Heart right ventricle (tissue), 16 donors: ENCODE measurements at regions not wholly inside any gene's neighbourhood (a gene's known extent, or its start where the extent isn't known, plus 50 kb on each side); places are given as distances from the start of the nearest gene placed in this dataset.

ENCODE experiments used
- ATAC-seq, 8 donors: fragments of 200-7000 bp; cut with Tn5 transposase; one replicate each; pipeline ENCODE4 v1.9.1; 2020; ENCODE audit warnings: mild to moderate bottlenecking in 8 of 8, moderate library complexity in 8 of 8, moderate number of reproducible peaks in 1 of 8
- DNase-seq, 2 donors: peaks; one replicate each; pipeline ENCODE4 v3.0.0-alpha.2; 2020
- H3K27ac ChIP-seq, 10 donors: fragments of 200-600 bp; sonication (generic) in 2 of 10; one replicate each; pipeline versions ENCODE4 v1.5.0 to v1.8.0; 2020 to 2022; ENCODE audit warnings: mild to moderate bottlenecking in 3 of 10
- H3K27me3 ChIP-seq, 7 donors: fragments of 200-600 bp; one replicate each; pipeline ENCODE4 v1.8.0; 2021 to 2022; ENCODE audit warnings: mild to moderate bottlenecking in 2 of 7
- H3K36me3 ChIP-seq, 9 donors: fragments of 200-600 bp; sonication (generic) in 1 of 9; one replicate each; pipeline versions ENCODE4 v1.5.0 to v1.8.0; 2020 to 2022; ENCODE audit warnings: mild to moderate bottlenecking in 2 of 9
- H3K4me1 ChIP-seq, 9 donors: fragments of 200-600 bp; sonication (generic) in 1 of 9; one replicate each; pipeline versions ENCODE4 v1.5.0 to v1.8.0; 2020 to 2022; ENCODE audit warnings: mild to moderate bottlenecking in 4 of 9
- H3K4me3 ChIP-seq, 10 donors: fragments of 200-600 bp; sonication (generic) in 2 of 10; one replicate each; pipeline versions ENCODE4 v1.5.0 to v1.8.0; 2020 to 2022; ENCODE audit warnings: mild to moderate bottlenecking in 7 of 10, moderate library complexity in 2 of 10
- H3K9me3 ChIP-seq, 11 donors: fragments of 200-600 bp in 10 of 11; sonication (generic) in 2 of 11; one replicate each; pipeline versions ENCODE4 v1.5.0 to v1.8.0; 2013 to 2022; ENCODE audit warnings: mild to moderate bottlenecking in 2 of 11, control low read depth in 1 of 11, moderate library complexity in 1 of 11
- WGBS, 2 donors: extraction: QIAGEN DNeasy Blood & Tissue Kit; methylation state at CpG; one replicate each; pipeline ENCODE4 v1.1.7; 2013; ENCODE audit warnings: inconsistent platforms in 1 of 2; 5-methylcytosine and 5-hydroxymethylcytosine counted together
- intact Hi-C, 10 donors: fragments of 100-400 bp; cut with DNase I; formaldehyde crosslinking; loops; one replicate each; pipeline versions ENCODE4 v1.11.1 to v1.14.2; 2022
- TF ChIP-seq, protein P1 (sequence below), 9 donors: fragments of 200-600 bp; sonication (generic) in 2 of 9; IDR thresholded peaks; one replicate each; pipeline versions ENCODE4 v1.5.0 to v1.8.0; 2021 to 2022; ENCODE audit warnings: antibody characterized with exemption in 9 of 9, mild to moderate bottlenecking in 5 of 9, moderate library complexity in 1 of 9
- donor health status: Arrhythmogenic right ventricular cardiomyopathy.
- donor health status: ischemic (EF 13 %, LVEDD 7.1; RV severe dilation, severe dysfunction).
- donor health status: healthy with polysubstance abuse.
- donor health status: DM: no; HTN: yes; CAD: no.
- donor health status: DM: no; HTN: no; CAD: no.
- donor health status: ischemic (EF 25% LVEDD 6.9; RV normal size, moderate dysfunction).
- donor health status: ischemic (EF 25% LVEDD 5.7; RV mildly dilated, moderate dysfunction).
- donor health status: healthy.
- donor health status: DM: yes; HTN: yes; CAD: no.
- donor health status: Ischemic cardiomyopathy.
- donor health status: ischemic (EF 35%, LVEDD 5.7; RV mildly dilated, moderate dysfunction).
- donor health status: nonischemic (EF 11% LVEDD 7.7; RV severe dilation, severe dysfunction).
- donor health status: DM: yes; HTN: yes; CAD: no.
- donor health status: PGD.
- donor health status: ischemic (EF 29% LVEDD 5.4; RV normal size, mild dysfunction).
- donor health status: nonischemic (EF 23%, LVEDD 6.1; RV moderate dilation, normal function).

DNA sequence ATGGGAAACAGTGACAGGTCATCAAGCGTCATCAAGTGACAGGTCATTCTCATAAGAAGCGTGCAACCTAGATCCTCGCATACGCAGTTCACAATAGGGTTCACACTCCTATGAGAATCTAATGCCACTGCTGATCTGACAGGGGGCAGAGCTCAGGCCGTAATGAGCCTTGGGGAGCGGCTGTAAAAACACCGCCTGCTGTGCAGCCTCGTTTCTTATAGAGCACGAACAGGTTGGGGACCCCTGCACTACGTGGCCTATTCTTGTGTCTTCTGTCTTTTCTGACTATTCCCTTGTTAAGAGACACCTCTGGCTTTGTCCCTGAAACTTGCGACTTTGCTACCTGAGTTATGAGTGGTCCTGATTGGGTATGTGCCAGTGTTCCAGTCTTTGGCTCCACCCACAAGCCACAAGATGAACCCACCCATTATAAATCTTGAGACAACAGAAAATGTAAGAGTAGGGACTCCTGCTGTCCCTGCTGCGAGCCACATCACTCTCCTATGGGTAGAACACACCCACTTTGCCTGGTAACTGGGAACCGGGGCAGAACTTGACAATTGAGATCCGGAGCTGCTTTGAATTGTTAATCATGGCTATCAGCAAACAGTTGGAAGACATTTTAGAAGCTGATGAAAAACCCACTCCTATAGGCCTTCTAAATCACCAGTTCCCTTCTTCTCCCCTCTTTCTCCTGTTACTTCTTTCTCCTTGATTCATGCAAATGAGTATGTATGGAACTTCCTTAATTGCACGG is 55.8 kb upstream of the EXOC4 start:
- TF ChIP-seq, protein P1, sequence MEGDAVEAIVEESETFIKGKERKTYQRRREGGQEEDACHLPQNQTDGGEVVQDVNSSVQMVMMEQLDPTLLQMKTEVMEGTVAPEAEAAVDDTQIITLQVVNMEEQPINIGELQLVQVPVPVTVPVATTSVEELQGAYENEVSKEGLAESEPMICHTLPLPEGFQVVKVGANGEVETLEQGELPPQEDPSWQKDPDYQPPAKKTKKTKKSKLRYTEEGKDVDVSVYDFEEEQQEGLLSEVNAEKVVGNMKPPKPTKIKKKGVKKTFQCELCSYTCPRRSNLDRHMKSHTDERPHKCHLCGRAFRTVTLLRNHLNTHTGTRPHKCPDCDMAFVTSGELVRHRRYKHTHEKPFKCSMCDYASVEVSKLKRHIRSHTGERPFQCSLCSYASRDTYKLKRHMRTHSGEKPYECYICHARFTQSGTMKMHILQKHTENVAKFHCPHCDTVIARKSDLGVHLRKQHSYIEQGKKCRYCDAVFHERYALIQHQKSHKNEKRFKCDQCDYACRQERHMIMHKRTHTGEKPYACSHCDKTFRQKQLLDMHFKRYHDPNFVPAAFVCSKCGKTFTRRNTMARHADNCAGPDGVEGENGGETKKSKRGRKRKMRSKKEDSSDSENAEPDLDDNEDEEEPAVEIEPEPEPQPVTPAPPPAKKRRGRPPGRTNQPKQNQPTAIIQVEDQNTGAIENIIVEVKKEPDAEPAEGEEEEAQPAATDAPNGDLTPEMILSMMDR (IDR thresholded peaks at IDR 0.05) = no peak
- intact Hi-C loops = no loop called here
- ATAC-seq = no peak

DNA sequence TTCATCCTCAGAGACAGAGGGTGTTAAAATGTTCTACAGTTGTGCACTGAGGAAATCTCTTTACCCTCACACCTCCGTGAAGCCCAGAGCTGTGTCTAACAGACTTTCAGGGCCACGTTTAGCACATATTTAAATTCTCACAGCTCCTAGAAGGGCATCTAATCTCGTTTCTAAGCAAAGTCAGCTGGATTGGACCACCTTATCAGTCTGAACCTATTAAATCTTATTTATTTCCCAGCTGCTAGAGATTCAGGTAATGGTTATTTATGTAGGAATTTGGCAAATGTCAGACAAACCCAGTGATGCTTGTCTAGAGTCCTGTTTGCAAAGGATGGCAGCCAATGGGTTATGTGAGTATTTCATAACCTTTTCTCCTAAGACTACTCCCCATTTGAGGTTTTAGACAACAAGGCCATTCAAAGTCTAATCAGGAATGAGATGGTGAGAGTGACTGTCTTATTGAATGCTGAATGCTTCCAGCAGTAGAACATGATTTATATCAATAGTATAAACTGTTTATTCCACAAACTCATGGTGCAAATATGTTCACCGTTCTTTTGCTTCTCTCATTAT is 54.8 kb upstream of the EXOC4 start:
- 51 to 52% methylated on average over 4 of the region's 4 CpGs for WGBS, 2 donors
- DNase-seq (no peak), ATAC-seq (no peak)
- intact Hi-C loops = no loop called here
- Histone ChIP-seq H3K27me3 (peaks cover 0 to 7% (median 0%) of the 10 kb centered on the region in 7 donors), H3K9me3 (no peaks in the 10 kb centered on the region), H3K4me1 (no peaks in the 10 kb centered on the region), H3K36me3 (no peaks in the 10 kb centered on the region), H3K27ac (no peak overlapping the region), H3K4me3 (no peak overlapping the region)
- TF ChIP-seq, protein P1 (IDR thresholded peaks at IDR 0.05) = no peak

More for the DNA sequence above, 55.8 kb upstream of the EXOC4 start:
- no peaks in the 10 kb centered on the region for H3K36me3 ChIP-seq
- peaks cover 0 to 7% (median 0%) of the 10 kb centered on the region in 7 donors for H3K27me3 ChIP-seq
- DNase-seq = no peak
- H3K9me3 ChIP-seq = no peaks in the 10 kb centered on the region
- no peak overlapping the region for H3K27ac ChIP-seq
- H3K4me1 ChIP-seq = no peaks in the 10 kb centered on the region
- WGBS, 2 donors = 56% methylated on average over 15 of the region's 15 CpGs
- no peak overlapping the region for H3K4me3 ChIP-seq

DNA sequence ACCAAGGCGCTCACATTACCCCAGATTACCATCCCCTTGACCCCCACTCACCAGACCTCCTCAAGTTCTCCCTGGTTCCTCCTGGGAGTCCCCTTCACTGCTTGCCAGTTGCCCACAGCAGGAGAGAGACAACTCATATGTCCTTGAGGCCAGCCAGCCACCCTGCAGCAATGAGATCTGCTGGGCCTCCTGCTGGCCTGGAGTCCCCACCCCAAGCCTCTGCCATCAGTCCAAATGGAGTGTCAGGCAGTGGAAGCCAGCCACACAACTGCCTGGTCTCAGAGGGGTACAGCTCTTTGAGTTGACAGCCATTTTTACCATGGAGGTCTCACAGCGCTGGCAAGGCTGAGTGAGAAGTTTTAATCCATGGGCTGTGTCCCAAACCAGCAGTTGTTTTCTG is 53.0 kb upstream of the EXOC4 start:
- peaks cover 0 to 7% (median 0%) of the 10 kb centered on the region in 7 donors for H3K27me3 ChIP-seq
- intact Hi-C loops = no loop called here
- TF ChIP-seq, protein P1 (IDR thresholded peaks at IDR 0.05) = no peak
- DNase-seq (no peak), ATAC-seq (no peak)
- no peaks in the 10 kb centered on the region for H3K36me3 ChIP-seq
- H3K27ac ChIP-seq = no peak overlapping the region
- no peaks in the 10 kb centered on the region for H3K4me1 ChIP-seq
- no peak overlapping the region for H3K4me3 ChIP-seq
- H3K9me3 ChIP-seq = no peaks in the 10 kb centered on the region
- 96% methylated on average over 2 of the region's 2 CpGs for WGBS, 2 donors

DNA sequence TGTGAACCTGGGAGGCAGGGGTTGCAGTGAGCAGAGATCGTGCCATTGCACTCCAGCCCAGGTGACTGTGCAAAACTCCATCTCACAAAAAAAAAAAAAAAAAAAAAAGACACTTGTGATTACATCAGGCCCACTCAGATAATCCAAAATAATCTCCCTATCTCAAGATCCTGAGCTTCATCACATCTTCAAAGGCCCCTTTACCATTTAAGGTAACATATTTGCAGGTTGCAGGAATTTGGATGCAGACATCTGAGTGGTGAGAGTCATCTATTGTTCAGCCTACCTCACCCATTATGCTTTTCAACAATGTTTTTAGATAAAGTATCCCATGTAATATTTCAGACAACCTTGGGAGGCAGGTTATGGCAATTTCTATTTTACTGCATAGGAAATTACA is 51.4 kb upstream of the EXOC4 start:
- H3K27ac ChIP-seq = no peak overlapping the region
- H3K4me3 ChIP-seq = no peak overlapping the region
- no peaks in the 10 kb centered on the region for H3K4me1 ChIP-seq
- ATAC-seq (no peak), DNase-seq (no peak)
- 88 to 94% methylated on average over 1 of the region's 1 CpG for WGBS, 2 donors
- H3K9me3 ChIP-seq = no peaks in the 10 kb centered on the region
- peaks cover 0 to 7% (median 0%) of the 10 kb centered on the region in 7 donors for H3K27me3 ChIP-seq
- intact Hi-C loops = no loop called here
- TF ChIP-seq, protein P1 (IDR thresholded peaks at IDR 0.05) = no peak
- H3K36me3 ChIP-seq = no peaks in the 10 kb centered on the region
